Karpas-422 (cell line): ENCODE measurements at regions not wholly inside any gene's neighbourhood (a gene's known extent, or its start where the extent isn't known, plus 50 kb on each side); places are given as distances from the start of the nearest gene placed in this dataset. TPM values are rescaled to one million over a fixed set of nuclear protein-coding genes. Genes with fewer than 3 reads are reported as not detected.

Source experiments
- small RNA-seq: library from RNA; depleted of rRNA; stranded (forward); fragments of <200 nt; gene quantifications from one replicate; pipeline ENCODE3, GENCODE V24; 2014

Small RNA genes in the stretch of these regions (small RNA-seq; reads per million reads assigned to genes)
- not detected for gene RNA5SP311
